HepG2 (cell line): ENCODE measurements at regions not wholly inside any gene's neighbourhood (a gene's known extent, or its start where the extent isn't known, plus 50 kb on each side); places are given as distances from the start of the nearest gene placed in this dataset.

Experiments used
- DBP ChIP-seq: sonication (generic); formaldehyde crosslinking; IDR thresholded peaks from 2 replicates; pipeline ENCODE4 v1.4.0; 2020; ENCODE audit warnings: missing genetic modification reagents; ENCODE audit errors: not compliant biosample characterization
- DNMT1 ChIP-seq: sonication (generic); formaldehyde crosslinking; IDR thresholded peaks from 2 replicates; pipeline ENCODE4 v1.5.1; 2020; ENCODE audit warnings: mild to moderate bottlenecking, missing genetic modification reagents
- KDM5A ChIP-seq: fragments of 200-600 bp; sonication (generic); IDR thresholded peaks from 2 replicates; pipeline ENCODE4 v1.7.0; 2018; ENCODE audit warnings: antibody characterized with exemption, mild to moderate bottlenecking, low read length, borderline replicate concordance
- MAFF ChIP-seq: IDR thresholded peaks from 2 replicates; pipeline ENCODE4 v1.6.1; 2011; ENCODE audit warnings: low read depth, low read length, improper control_type of control experiment
- PRDM15 ChIP-seq: sonication (generic); formaldehyde crosslinking; IDR thresholded peaks from 2 replicates; pipeline ENCODE4 v1.4.0; 2020; ENCODE audit warnings: missing genetic modification reagents
- TAF1 ChIP-seq: sonication (generic); formaldehyde crosslinking; IDR thresholded peaks from 2 replicates; pipeline ENCODE4 v1.4.0; 2020; ENCODE audit warnings: missing genetic modification reagents
- THAP8 ChIP-seq: sonication (generic); formaldehyde crosslinking; IDR thresholded peaks from 2 replicates; pipeline ENCODE4 v1.5.1; 2020; ENCODE audit warnings: missing genetic modification reagents, mild to moderate bottlenecking, borderline replicate concordance
- ZBTB49 ChIP-seq: sonication (generic); formaldehyde crosslinking; IDR thresholded peaks from 2 replicates; pipeline ENCODE4 v1.4.0; 2020; ENCODE audit warnings: missing genetic modification reagents, borderline replicate concordance
- ZNF292 ChIP-seq: sonication (generic); formaldehyde crosslinking; IDR thresholded peaks from 2 replicates; pipeline ENCODE4 v1.8.1; 2022; ENCODE audit warnings: mild to moderate bottlenecking, low read depth, missing genetic modification reagents, borderline replicate concordance

GRCh38 chr2:185507719-185508118 is 230.9 kb upstream of the FSIP2 start:
- TF ChIP-seq DNMT1 (CRISPR knock-in tag) (no peak), PRDM15 (CRISPR knock-in tag) (no peak), MAFF (no peak), ZNF292 (CRISPR knock-in tag) (no peak), KDM5A (no peak), TAF1 (no peak), THAP8 (CRISPR knock-in tag) (no peak), DBP (CRISPR knock-in tag) (no peak), ZBTB49 (no peak)
